Fibroblast of peridontal ligament (primary cell): ENCODE measurements at regions not wholly inside any gene's neighbourhood (a gene's known extent, or its start where the extent isn't known, plus 50 kb on each side); places are given as distances from the start of the nearest gene placed in this dataset.
"Not testable (repeated sequence)": the region's sequence is repeated elsewhere in the genome, so short reads cannot be mapped to it uniquely, and the experiment has no call there.

Source experiments
- DNase-seq: peaks from one replicate; pipeline ENCODE4 v3.0.0-alpha.2; 2010; ENCODE audit errors: extremely low read depth

- DNase-seq, result no peak
Observed at GRCh38 chr18:2218101-2218500, 353.2 kb downstream of the METTL4 start.

- DNase-seq, result no peak
Observed at GRCh38 chr18:2219706-2220105, 351.6 kb downstream of the METTL4 start.

DNA sequence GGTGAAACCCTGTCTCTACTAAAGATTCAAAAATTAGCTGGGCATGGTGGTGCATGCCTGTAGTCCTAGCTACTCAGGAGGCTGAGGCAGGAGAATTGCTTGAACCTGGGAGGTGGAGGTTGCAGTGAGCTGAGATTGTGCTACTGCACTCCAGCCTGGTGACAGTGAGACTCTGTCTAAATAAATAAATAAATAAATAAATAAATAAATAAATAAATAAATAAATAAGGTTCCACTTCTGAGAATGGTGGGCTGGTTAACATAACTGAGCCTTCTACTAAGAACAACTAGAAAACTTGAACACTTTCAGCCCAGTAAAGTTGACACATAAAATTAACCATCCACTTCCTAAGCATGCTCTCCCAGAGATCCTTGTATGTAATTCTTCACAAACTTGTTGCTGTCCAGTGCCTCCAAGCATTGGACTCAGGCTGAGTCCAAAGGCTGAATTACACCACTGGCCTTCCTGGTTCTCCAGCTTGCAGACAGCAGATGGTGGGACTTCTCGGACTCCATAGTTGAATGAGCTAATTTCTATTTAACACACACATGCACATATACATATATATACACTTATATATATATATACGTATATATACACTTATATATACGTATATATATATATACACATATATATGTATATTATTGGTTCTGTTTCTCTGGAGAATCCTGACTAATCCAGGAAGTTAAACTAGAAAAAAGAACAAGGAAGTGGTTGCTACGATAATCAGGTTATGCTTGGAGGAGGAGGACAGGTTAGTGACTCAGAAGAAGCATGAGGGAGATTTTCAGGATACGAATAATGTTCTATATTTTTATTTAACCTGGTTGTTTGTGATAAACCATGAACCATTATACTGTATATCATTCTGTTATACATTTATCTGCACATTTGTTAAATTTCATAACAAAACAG lies 348.8 kb downstream of the METTL4 start:
- no peak for DNase-seq

DNA sequence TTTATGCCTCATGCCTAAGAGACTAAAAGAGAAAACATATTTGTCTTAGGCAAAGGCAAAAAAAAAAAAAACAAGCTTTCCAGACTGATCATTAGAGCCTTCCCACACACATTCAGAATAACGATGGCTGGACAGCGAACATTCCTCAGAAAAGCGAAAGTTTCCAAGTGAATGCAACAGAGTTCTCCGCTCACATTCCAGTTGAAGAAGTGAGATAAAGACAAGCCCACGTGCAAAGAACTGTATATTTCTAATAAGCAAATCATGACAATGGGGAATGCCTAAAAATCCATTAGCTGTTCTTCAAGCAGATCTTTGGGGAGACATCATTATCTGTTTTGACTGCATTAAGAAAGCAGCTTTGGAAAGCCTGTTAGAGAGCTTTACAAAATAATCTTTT lies 347.9 kb downstream of the METTL4 start:
- peak; percentile 65 for DNase-seq

- peak; percentile 72 for DNase-seq
Observed at GRCh38 chr18:2223849-2224248, 347.5 kb downstream of the METTL4 start.

- DNase-seq, result peak; percentile 14
Observed at GRCh38 chr18:2236232-2236631, 335.1 kb downstream of the METTL4 start.

- DNase-seq, result no peak
Observed at GRCh38 chr18:2237706-2238105, 333.6 kb downstream of the METTL4 start.

DNA sequence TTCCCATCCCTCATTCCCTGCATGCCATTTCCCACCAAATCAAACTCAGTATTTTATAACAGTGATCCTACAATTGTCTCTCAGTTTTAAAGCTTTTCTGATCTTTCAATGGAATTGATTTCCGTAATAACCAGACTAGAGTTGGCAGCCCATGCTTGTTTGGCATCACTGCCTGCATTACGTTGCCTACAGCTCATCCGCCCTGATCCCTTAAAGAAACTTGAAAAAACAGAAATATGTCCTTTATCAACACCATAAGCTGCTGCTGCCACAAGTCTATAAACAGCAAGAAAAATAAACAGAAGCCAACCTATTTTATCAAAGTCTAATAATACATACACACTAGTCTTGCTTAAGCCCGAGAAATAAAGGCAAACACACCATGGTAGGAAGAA lies 331.0 kb downstream of the METTL4 start:
- peak; percentile 87 for DNase-seq

GRCh38 chr18:2244641-2245040 lies 326.7 kb downstream of the METTL4 start:
- DNase-seq, result no peak

DNA sequence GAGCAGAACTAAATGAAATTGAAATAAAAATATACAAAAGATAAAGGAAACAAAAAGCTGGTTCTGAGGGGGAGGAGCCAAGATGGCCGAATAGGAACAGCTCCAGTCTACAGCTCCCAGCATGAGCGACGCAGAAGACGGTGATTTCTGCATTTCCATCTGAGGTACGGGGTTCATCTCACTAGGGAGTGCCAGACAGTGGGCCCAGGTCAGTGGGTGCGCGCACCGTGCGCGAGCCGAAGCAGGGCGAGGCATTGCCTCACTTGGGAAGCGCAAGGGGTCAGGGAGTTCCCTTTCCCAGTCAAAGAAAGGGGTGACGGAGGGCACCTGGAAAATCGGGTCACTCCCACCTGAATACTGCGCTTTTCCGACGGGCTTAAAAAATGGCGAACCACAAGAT lies 324.2 kb downstream of the METTL4 start:
- not testable (repeated sequence) for DNase-seq

DNA sequence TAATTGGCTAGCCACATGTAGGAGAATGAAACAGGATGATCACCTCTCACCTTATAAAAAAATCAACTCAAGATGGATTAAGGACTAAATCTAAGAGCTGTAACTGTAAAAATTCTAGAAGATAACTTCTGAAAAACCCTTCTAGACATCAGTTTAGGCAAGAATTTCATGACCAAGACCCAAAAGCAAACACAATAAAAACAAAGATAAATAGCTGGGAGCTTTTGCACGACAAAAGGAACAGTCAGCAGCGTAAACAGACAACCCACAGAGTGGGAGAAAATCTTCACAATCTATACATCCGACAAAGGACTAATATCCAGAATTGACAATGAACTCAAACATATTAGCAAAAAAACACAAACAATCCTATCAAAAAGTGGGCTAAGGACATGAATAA lies 316.3 kb downstream of the METTL4 start:
- no peak for DNase-seq

DNA sequence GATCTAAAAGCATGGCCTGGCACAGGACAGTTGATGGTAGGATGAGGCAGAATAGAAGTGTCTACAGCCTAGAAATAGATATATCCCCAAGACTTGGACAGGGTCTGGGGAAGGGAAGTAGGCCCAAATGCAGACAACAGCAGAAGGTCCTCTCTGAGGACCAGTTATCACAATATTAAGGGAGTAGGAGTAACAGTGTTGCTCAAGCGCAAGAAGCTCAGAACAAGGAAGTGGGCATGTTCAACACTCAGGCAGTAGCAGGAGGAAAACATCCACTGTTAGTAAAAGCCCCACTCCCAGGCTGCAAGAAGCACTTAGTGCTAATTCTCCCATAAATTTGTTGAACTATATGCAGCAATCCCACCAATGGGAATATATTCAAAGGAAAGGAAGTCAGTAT lies 314.7 kb downstream of the METTL4 start:
- no peak for DNase-seq

- no peak for DNase-seq
Observed at GRCh38 chr18:2258954-2259353, 312.4 kb downstream of the METTL4 start.

DNA sequence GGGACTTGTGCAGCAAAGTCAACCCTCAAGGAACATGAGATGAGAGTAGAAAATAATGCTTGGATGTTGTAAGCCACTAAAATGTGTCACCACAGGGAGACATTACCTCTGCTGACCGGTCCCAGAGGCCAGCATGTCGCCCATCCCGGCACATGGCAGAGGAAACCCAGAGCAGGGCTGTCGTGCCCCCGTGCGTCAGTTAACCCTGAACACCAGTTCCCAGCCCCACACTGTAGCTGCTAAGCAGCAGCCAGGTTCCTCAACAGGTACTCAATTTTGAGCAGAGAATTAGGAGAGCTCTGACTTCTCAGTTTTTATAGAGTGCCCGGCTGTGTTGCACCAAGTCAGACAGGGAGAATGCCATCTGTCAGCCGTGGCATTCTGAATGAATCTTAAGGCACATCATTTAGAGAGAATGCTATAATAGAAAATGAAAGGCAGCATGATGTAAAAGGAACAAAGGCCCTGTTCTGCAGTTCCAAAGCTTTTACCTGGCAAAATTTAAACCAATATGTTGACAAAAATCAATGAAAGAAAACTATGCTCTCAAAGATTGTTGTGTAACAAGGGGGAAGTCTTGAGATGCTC lies 307.9 kb downstream of the METTL4 start:
- DNase-seq, result no peak

- DNase-seq, result no peak
Observed at GRCh38 chr18:2274613-2275012, 296.7 kb downstream of the METTL4 start.

DNA sequence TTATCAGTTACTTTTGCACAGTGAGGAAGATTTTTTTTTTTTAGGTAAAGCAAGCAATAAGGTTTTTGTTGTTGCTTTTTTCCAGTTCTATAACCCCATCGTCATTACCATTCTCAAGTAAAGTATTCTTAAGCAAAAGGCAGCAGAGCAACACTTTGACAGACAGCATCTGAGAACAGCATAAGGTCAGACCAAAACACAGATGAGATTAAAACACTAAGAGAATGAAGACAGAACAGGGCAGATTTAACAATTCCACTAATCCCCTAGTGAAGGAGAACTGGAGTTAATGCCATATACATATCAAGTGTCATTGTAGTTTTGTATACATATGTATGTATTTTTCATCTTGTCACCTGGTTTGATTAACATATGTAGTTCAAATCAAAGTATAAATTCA lies 290.2 kb downstream of the METTL4 start:
- no peak for DNase-seq

GRCh38 chr18:2281523-2282199 lies 289.6 kb downstream of the METTL4 start:
- no peak for DNase-seq

- DNase-seq, result no peak
Observed at GRCh38 chr18:2293109-2293839, 278.0 kb downstream of the METTL4 start.

DNA sequence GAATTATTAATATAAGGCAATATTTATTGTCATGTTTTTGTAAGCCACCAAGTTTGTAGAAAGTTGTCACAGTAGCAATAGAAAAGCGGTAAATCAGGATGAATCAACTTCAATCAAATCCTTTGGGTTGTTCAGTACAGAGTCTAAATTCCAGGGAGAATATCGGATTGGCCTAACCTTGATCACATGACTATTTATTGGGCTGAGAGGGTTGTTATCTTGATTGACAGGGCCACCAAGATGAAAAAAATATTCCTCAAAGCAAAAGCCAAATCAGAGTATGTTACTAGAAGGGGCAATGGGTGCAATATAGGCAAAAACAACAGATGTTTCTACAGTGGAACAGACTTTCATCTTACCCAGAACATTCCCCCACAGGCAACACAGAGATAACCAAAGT lies 270.0 kb downstream of the METTL4 start:
- no peak for DNase-seq

DNA sequence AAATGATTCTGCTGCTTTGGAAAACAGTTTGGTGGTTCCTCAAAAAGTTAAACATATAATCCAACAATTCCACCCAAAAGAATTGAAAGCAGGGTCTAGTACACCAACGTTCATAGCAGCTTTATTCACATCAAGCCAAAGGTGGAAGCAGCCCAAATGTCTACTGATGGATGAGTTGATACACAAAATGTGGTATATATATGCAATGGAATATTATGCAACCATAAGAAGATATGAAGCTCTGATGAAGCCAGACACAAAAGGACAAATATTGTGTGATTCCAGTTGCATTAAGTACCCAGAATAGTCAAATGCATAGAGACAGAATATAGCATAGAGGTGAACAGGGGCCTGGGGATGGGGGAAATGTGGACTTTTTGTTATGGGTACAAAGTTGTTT lies 269.3 kb downstream of the METTL4 start:
- no peak for DNase-seq

GRCh38 chr18:2302628-2303516 lies 268.4 kb downstream of the METTL4 start:
- DNase-seq, result peak; percentile 3
